GM19023 (cell line): ENCODE measurements at regions not wholly inside any gene's neighbourhood (a gene's known extent, or its start where the extent isn't known, plus 50 kb on each side); places are given as distances from the start of the nearest gene placed in this dataset.

Experiments
- ATAC-seq: cut with Tn5 transposase; IDR thresholded peaks from one replicate; pipeline ENCODE4 v1.9.1; 2021; ENCODE audit warnings: mild to moderate bottlenecking, moderate library complexity; ENCODE audit not compliant: unreplicated experiment

DNA sequence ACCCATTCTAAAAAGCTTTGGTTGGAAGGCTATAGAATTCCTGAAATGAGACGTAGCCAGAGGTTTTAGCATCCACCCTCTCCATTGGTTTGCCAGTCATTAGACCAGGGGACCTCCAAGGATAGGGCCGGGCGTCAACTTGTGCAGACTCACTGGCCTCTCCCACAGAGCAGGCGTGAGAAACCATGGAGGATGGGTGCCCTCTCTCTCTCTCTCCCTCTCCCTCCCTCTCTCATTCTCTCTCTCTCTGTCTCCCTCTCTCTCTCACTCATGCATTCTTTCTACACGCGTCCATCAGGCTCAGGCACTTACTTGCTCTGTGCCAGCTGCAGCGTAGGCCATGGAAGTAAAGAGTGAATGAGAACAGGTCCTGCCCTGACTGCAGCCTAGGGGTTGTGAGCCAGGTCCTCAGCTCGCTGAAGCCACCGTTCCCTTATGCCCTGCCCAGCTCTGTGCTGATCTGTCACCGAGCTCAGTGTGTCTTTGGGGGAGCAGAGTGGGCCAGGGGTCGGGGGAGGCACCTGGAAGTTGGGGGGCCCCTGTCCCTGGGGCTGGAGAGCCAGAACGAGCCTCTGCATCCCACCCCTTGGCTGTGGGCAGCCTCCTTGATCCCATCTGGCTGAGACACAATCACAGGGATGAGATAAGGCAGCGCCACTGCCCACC, 304.4 kb upstream of the HS6ST1 start:
- no peak for ATAC-seq

DNA sequence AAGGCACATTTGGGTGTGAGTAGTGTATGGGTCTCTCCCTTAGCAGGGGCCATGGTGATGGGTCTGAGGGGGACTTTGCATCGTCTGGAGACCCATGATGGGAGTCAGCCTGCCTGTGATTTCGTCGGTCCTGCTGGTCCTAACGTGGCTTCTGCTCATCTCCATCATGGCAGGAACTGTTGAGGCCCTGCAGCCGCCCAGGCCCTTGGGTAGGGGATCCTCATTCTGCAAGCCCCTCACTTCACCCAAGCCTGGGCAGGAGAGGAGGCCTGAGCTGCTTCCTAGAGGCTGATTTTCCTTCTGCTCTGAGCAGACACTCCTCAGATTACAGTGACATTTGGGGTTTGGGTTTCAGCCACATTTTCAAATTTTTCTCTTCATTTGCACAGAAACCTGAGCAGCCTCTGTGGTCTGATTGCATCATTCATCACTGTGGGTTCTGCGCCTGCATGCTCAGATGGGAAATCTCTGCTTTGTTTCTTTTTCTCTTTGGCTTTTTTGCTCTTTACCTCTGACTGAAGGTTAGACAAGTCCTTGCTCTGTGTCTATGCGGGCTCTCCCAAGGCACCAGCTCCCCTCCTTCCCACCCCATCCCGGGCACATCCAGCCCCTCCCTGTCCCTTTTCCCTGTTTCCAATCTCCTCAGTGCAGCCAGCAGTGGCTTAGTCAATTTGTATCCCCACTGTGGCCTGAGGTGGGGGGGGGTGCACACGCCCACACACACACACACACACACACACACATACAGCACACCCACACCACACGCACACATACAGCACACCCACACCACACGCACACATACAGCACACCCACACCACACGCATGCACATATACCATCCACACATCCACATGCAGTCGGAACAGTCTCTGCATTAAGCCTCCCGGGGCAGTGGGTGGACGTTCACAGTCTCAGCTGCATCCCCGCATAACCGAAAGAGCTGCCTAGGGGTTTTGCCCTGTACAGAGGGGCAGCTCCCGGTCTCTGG, 305.4 kb upstream of the HS6ST1 start:
- ATAC-seq, result peak; percentile 81

DNA sequence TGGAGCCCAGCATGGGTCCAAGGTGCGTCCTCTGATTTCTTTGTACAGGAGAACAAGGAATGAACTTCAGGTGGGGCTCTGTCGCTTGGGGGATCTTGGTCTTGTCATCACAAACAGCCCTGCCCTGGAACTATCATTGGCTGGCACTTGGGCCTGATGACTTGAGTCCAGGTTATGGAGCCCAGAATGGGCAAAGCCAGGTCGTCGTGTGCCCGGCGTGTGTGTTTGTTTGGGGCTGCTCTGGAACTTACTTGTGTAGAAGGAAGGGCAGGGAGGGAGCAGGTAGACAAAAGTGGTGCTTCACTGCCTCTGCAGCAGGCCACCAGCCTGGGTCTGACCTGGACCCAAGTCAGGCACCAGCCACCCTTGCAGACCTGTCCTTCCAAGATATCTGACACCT, 306.3 kb upstream of the HS6ST1 start:
- no peak for ATAC-seq

DNA sequence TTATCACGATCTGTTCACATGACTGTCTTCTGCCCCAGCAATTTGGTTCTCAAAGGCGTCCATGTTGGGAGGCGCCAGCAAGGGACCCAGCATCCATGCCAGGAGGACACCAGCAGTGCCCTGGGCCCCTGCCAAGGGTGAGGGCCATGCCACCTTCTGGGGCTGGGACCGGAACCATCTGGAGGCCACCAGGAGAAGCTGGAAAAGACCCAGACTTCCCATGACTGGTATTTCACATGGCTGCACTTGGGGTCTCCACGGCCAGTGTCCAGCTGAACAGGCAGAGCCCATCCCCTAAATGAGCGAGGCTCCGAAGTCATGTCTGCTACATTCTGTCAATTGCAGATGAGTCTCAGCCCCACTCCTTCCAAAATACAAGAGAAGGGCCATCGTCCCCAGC, 306.8 kb upstream of the HS6ST1 start:
- no peak for ATAC-seq

DNA sequence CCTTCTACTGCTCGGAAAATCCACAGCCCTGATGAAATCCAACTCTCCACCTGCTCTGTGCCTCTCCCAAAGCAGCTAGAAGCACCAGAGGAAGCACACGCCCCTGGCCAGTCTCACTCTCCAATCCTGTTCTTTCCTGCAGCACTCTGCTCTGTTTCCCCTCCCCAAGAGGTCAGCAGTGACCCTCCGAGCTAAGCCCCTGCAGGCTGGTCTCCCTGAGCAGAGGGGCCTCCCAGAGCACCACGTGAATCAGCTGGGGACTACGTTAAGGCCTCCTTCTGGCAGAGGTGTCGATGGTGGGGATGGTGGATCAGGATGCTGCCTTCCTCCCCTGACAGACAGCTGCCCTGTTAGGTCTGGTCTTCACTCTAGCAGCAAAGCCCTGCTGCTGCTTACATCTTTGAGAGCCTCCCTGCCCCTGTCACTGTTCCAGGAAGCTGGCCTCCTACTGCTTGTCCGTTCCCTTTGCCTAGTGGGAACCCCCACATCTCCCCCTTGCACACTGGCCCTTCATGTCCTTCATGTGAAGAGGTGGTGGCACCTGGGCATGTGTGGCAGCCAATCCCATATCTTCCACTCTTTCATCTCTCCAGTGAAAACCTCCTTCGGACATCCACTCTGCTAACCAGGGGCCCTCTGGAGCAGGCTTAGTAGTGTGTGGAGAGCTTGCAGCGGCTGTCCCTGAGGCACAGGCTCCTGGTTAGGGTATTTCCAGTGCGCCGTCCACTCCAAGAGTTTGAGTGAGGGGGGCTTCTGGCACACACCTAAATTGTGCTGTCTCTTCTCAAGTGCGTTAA, 307.5 kb upstream of the HS6ST1 start:
- ATAC-seq, result no peak

DNA sequence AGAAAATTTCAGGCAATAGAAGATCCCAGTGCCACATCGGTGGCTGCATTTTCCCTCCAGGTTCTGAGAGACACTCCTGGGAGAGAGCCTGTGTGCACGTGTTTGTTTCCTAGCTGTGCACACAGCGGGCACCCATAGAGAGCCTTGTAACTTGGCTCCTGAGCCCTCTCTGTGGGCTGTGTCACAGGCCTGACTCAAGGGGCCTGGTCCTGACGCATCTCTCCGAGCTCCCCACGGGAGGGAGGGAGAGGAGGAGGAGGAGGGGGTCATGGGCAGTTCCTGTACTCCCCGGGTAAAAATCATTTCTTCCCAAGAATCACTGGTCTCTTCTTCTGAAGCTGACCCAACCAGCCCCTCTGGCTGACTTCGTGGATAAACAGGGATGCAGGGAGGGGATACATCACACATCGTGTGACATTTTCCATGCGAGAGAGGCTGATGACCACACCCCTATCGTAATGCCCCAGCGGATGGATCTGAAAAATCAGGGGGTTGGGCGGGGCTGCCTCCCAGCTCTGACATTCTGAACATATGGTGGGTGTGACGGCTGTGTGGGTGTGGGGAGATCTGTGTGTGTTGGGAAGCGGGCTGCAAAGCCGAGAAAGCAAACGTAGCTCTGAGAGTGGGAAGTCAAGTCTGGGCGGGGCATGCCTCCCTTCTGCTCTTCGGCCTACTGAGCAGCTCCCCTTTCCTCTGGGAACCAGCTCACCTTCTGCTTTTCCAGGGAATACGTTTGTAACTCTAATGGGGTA, 308.3 kb upstream of the HS6ST1 start:
- ATAC-seq, result no peak

DNA sequence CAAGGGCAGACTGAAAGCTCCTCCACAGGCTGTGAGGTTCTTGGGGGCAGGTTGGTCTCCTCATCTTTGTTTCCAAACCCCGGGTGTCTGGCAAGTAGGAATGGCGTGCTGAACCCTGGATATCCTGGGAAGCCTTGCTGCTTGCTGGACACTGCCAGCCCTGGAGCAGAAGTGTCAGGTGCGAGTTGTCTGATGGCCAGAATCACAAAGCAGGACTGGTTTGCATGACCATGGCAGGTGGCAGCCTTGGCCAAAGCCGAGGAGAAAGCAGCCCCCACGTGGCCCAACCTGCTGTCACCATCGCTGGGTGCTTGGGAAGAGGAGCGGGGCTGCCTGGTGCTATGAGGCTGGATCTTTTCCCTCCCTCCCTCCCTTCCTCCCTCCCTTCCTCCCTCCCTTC, 309.5 kb upstream of the HS6ST1 start:
- no peak for ATAC-seq

DNA sequence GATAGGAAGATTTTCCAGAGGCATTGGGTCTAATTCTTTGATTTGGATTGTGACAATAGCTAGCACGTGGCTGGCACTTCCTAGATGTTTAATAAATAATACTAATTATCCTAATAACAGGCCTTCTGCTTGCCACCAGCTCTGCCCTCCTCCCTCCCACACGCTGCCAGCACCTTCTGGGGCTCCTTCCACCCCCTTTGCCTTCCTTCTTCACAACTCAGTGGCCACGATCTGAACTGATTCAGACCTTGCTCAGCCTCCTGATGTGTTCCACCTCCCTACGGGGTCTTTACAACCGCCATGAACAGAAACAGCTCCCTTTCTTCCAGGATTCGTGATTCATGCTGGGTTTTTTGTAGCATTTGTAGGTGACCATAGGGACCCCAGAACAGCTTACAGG, 310.3 kb upstream of the HS6ST1 start:
- ATAC-seq, result no peak

DNA sequence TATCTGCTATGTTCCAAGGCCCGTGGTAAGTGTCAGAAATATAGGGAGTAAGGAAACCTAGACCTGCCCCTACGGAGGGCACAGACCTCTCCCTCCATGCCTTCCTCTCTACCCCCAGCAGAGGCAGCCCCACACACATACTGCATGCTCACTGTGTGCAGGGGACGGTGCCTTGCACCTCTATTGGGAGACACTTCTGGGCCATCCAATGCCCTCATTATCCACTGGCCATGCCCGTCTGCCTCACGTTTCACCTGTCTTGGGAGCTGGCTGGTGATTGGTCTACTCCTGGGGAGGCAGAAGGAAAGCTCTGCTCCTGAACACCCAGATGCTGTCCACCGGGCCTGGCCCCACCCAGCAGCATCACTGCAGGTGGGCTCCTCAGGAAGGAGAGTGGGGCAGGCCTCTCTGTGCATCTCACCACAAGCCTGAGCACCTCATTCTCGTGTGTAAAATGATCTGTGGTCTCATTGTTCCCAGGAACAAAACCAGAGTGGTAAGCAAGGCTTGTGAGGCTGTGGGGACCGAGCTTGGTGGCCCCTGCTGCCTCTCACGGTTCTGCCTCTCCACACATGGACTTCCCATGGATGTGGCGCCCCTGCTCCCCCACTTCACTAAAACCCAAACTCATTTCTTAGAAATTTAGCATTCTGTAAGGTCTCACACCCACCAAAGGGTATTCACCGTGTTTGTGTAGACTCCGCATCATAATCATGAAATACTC, 312.5 kb upstream of the HS6ST1 start:
- no peak for ATAC-seq

DNA sequence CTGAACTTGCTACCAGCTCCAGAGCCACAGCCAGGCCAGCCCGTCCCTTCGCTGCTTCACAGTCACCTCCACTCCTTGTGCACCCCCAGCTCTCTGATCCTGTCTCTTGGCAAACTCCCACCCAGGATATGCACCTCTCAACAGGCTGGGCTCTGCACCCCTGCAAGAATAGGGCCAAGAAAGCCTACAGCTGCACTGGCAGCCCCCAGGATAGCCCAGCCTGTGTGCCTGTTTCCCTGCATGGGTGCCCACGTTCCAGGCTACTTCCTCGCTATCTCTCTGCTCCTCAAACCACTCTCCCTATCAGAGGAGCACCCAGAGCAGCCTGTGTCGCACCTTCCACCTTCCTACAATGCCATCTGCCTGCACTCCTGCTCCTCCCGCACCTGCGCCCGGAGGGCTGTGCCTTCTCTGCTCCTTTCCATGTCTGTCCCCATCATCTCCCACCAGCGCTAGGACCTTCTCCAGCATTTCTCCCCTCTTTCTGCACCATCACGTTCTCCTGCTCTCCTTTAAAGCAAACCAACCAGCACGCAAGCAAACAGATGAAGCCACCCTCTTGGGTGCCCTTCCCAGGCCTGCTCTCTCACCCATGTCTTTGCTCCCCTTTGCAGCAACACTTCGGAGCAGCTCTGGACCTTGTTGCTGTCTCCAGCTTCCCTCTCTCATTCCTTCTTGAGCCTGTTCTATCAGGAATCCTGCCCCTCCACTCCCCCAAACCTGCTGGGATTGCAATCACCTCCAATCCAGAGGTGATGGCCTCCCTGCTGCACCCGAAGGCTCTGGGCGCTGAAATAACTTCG, 313.2 kb upstream of the HS6ST1 start:
- ATAC-seq, result no peak

DNA sequence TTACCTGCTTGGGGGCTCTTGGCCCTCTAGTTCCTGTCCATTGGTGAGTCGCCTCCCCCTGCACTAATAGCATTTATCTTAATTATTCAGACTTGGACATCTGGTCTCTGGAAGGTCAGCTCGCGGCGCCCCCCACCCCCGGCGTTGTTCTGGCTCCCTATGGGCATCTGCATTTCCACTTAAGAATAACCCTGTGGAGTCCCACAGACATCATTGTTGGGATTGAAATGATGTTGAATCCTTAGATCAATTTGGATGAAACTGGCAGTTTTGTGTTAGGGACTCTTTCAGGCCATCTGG, 313.8 kb upstream of the HS6ST1 start:
- no peak for ATAC-seq

DNA sequence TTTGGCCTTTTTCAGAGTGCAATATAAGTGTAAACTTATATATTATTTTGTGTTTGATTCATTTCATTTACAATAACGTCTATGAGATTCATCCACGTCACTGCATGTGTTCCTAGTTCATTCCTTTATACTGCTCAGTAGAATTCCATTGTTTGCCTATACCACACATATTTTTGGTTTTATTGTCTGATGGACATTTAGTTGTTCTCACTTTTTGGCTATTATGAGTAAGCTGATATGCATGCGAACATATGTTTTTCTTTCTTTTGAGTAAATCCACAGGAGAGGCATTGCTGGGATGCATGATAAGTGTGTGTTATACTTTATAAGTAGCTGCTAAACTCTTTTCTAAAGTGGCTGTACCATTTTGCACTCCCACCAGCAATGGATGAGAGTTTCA, 314.8 kb upstream of the HS6ST1 start:
- ATAC-seq, result no peak

DNA sequence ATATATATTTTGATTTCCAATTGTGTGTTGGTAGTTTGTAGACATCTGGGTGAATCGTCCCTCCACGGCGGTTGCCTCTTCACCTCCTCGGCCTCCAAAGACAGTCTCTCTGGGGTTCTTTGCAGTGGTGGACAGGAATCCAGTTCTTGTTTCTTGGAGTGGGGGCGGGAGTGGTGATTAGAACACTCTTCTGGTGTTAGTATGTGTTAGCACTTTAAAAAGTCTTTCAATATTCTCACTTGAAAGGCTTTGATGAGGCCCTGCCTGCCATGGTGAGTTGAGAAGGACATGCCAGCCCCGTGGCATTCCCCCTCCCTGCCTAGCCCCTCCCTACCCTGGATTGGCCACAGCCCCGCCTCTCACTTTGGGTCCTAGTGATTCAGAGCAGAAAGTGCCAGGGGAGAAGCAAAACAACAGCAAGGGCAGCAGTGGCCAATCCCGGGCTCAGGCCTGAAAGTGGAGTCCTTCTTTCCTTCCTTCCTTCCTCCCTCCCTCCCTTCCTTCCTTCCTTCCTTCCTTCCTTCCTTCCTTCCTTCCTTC, 316.8 kb upstream of the HS6ST1 start:
- no peak for ATAC-seq

DNA sequence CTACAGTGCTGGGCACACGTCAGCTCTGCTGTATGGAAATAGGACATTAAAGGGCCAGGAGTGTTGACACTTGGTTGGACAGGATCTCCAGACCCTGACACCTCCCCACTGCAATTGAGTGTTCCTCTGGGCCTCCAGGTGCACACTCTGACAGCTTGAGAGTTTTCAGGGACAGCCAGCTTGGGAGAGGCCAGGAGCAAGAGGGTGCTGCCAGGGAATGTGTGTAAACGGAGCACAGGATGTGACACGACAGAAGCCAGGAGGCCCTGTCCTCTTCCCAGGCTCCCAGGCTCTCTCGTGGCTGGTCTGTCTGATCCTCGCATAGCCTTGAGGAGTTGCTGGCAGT, 318.1 kb upstream of the HS6ST1 start:
- ATAC-seq, result no peak

DNA sequence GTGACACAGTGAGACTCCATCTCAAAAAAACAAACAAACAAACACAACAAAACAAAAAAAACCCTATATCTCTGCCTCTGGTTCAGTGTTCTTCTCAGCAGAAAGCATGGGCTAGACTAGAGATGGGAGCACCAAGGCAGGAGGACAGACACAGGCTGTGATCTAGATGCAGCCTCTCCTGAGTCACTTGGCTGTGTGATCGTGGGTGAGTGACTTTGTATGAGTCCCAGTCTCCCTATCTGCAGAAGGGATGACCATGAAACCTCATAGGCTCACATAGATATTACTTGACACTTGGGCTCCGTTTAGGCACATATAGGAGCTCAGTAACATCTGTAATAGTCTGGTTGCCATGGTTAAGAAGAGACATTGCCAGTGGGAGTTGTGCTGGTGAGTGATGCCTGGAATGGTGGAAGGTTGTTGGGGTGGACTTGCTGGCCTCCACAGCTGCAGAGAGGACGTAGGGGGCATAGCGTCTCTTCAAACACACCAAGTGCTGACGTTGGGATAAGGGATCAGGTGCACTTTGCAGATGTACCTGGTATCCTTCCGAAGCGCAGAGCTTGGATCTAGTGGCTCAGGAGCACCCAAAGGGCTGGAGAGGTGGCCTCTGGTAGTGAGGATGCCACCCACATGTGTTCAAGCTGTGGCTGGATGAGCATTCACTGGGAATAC, 318.9 kb upstream of the HS6ST1 start:
- no peak for ATAC-seq

DNA sequence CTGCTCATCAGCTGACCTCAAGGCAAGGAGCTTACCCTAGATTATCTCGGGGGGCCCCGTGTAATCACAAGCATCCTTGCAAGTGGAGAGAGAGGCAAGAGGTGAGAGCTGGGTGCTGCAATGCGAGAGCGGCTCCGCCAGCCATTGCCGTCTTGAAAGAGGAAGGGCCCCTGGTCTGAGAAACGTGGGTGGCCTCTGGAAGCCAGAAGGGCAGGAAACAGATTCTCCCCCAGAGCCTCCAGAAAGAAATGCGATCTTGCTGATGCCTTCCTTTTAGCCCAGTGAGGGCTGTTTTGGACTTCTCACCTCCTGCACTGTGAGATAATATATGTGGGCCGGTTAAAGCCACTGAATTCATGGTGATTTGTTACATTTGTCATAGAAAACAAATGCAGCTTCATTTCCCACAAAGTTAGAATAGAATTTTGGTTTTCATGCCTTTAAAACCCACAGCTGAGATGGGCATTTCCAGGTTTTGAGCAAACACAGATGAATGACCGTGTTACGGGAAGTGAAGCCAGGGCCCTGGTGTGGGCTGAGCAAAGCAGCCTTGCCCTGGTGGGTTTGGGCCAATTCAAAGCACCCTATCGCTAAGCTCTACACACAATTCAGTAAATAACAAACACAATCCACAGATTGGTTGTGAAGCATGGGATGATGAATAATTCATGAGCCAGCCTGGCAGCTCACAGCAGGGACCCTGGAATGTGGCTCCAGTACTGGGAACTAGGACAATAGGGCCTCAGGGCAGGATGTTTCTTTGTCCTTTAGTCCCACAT, 319.9 kb upstream of the HS6ST1 start:
- no peak for ATAC-seq

DNA sequence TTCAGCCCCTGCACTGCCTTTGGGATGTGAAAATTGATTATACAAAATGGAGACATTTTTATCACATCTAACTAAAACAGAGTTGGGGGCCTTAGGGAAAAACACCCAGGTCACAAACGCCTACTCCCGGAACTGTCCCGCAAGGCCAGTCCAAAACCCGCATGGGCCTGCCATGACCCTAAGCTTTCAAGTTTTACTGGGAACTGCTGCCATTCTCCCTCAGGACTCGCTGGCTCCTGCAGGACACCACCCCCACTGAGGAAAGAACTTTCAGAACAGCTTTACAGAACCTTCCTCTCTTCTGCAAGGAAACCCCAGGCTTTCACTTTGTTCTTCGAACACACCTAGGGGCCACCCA, 320.4 kb upstream of the HS6ST1 start:
- ATAC-seq, result no peak

DNA sequence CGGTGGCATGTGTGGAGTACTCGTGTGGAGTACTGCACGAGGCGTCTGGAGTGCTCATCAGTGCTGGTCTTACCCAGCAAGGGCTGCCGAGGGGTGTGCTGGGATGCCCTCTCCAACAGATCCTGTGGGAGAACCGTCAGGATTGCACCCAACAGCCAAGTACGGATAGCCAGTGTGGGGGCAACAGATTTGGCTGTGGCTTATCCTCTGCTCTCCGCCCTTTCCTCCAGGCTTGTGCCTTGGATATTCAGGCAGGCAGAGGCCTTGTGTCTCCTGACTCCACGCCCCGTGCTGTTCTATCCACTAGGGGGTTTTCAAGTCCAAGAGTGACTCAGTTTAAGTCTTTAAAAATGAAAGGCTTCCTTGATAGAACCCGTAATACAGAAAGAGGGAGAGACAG, 321.0 kb upstream of the HS6ST1 start:
- ATAC-seq, result no peak
